KOPT-K1 (cell line): ENCODE measurements at regions not wholly inside any gene's neighbourhood (a gene's known extent, or its start where the extent isn't known, plus 50 kb on each side); places are given as distances from the start of the nearest gene placed in this dataset.

ENCODE experiments used
- H3K27ac ChIP-seq: fragments of 200-600 bp; sonication (generic); 2 replicates; pipeline ENCODE4 v1.5.1; 2016; ENCODE audit warnings: antibody characterized with exemption, mild to moderate bottlenecking, low read depth, low read length; ENCODE audit not compliant: poor library complexity, severe bottlenecking
- H3K36me3 ChIP-seq: fragments of 200-600 bp; sonication (generic); 2 replicates; pipeline ENCODE4 v1.5.1; 2017; ENCODE audit warnings: antibody characterized with exemption, mild to moderate bottlenecking, low read length, moderate library complexity; ENCODE audit not compliant: insufficient read depth
- H3K9me3 ChIP-seq: fragments of 200-600 bp; sonication (generic); 2 replicates; pipeline ENCODE4 v1.5.1; 2017; ENCODE audit warnings: antibody characterized with exemption, low read length, mild to moderate bottlenecking; ENCODE audit not compliant: insufficient read depth, poor library complexity, severe bottlenecking

- H3K9me3 ChIP-seq = no peaks in the 10 kb centered on the region
- no peak overlapping the region for H3K27ac ChIP-seq
- H3K36me3 ChIP-seq = no peaks in the 10 kb centered on the region
Observed at GRCh38 chr12:107238296-107238695, 144.9 kb upstream of the CRY1 start.

DNA sequence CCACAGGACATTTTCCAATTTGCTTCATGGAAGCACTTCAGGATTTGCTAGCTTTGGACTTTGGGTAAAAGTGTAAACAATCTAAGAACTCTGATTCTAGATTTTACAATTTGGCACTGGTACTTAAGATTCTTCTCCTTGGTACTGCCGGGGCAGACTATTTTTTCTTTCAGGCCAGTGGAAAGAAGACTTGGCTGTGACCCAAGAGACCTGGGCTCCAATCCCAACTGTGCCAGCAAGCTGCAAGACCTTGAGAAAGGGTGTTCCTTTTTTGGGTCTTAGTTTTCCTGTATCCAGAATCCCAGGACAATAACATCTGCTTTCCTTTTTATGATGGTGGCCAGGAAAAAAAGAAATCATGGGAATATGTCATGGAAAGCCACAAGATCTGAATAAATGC, 148.1 kb upstream of the CRY1 start:
- no peak overlapping the region for H3K27ac ChIP-seq
- no peaks in the 10 kb centered on the region for H3K9me3 ChIP-seq
- H3K36me3 ChIP-seq = no peaks in the 10 kb centered on the region

DNA sequence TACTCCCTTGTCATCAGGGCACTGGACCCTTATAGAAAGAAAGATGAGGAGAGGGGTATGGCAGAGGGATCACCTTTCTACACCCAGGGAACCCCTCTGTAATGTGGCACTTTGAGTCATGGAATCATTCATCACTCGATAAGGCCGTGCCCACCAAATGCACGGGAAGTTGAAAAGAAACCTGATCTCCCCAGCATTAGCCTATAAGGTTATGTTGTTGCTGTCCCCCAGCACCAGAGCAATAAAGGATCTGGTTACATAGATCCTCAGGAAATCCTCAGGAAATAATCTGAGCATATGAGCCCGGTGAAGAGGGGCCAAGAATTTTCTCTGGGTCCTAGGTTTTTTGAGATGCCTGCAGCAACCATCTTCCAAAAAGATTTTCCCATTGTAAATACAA, 148.8 kb upstream of the CRY1 start:
- no peaks in the 10 kb centered on the region for H3K36me3 ChIP-seq
- no peak overlapping the region for H3K27ac ChIP-seq
- H3K9me3 ChIP-seq = no peaks in the 10 kb centered on the region

GRCh38 chr12:107243341-107243740, 150.0 kb upstream of the CRY1 start:
- H3K36me3 ChIP-seq = no peaks in the 10 kb centered on the region
- H3K27ac ChIP-seq = no peak overlapping the region
- no peaks in the 10 kb centered on the region for H3K9me3 ChIP-seq

- Histone ChIP-seq H3K36me3 (no peaks in the 10 kb centered on the region), H3K27ac (no peak overlapping the region), H3K9me3 (no peaks in the 10 kb centered on the region)
Observed at GRCh38 chr12:107244584-107244983, 151.2 kb upstream of the CRY1 start.

GRCh38 chr12:107247650-107248049, 154.3 kb upstream of the CRY1 start:
- Histone ChIP-seq H3K27ac (no peak overlapping the region), H3K9me3 (no peaks in the 10 kb centered on the region), H3K36me3 (no peaks in the 10 kb centered on the region)

- Histone ChIP-seq H3K9me3 (no peaks in the 10 kb centered on the region), H3K27ac (no peak overlapping the region)
Observed at GRCh38 chr12:107248187-107248586, 154.8 kb upstream of the CRY1 start.

DNA sequence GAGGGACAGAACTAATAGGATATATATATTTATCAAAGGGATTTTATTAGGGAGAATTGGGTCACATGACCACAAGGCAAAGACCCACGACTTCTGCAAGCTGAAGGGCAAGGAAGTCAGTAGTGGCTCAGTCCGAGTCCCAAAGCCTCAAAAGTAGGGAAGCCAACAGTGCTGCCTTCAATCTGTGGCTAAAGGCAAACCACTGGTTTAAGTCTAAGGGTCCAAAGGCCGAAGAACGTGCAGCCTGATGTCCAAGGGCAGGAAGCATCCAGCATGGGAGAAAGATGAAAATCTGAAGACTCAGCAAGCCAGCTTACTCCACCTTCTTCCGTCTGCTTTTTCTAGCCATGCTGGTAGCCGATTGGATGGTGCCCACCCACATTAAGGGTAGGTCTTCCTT, 157.9 kb upstream of the CRY1 start:
- H3K27ac ChIP-seq = no peak overlapping the region
- H3K36me3 ChIP-seq = no peaks in the 10 kb centered on the region
- no peaks in the 10 kb centered on the region for H3K9me3 ChIP-seq

More at GRCh38 chr12:107248187-107248586, 154.8 kb upstream of the CRY1 start:
- H3K36me3 ChIP-seq = no peaks in the 10 kb centered on the region

- H3K27ac ChIP-seq = no peak overlapping the region
- peaks cover 8% of the 10 kb centered on the region for H3K9me3 ChIP-seq
- H3K36me3 ChIP-seq = no peaks in the 10 kb centered on the region
Observed at GRCh38 chr12:107253361-107253760, 160.0 kb upstream of the CRY1 start.

GRCh38 chr12:107254258-107254856, 161.0 kb upstream of the CRY1 start:
- no peak overlapping the region for H3K27ac ChIP-seq
- H3K9me3 ChIP-seq = peaks cover 8% of the 10 kb centered on the region

GRCh38 chr12:107258780-107259179, 165.4 kb upstream of the CRY1 start:
- H3K9me3 ChIP-seq = peaks cover 8% of the 10 kb centered on the region
- no peaks in the 10 kb centered on the region for H3K36me3 ChIP-seq
- no peak overlapping the region for H3K27ac ChIP-seq

More at GRCh38 chr12:107254258-107254856, 161.0 kb upstream of the CRY1 start:
- no peaks in the 10 kb centered on the region for H3K36me3 ChIP-seq

- Histone ChIP-seq H3K9me3 (no peaks in the 10 kb centered on the region), H3K36me3 (no peaks in the 10 kb centered on the region)
Observed at GRCh38 chr12:107263980-107264379, 170.6 kb upstream of the CRY1 start.

GRCh38 chr12:107264667-107265066, 171.3 kb upstream of the CRY1 start:
- H3K9me3 ChIP-seq = no peaks in the 10 kb centered on the region
- H3K27ac ChIP-seq = no peak overlapping the region
- no peaks in the 10 kb centered on the region for H3K36me3 ChIP-seq

More at GRCh38 chr12:107263980-107264379, 170.6 kb upstream of the CRY1 start:
- H3K27ac ChIP-seq = no peak overlapping the region

DNA sequence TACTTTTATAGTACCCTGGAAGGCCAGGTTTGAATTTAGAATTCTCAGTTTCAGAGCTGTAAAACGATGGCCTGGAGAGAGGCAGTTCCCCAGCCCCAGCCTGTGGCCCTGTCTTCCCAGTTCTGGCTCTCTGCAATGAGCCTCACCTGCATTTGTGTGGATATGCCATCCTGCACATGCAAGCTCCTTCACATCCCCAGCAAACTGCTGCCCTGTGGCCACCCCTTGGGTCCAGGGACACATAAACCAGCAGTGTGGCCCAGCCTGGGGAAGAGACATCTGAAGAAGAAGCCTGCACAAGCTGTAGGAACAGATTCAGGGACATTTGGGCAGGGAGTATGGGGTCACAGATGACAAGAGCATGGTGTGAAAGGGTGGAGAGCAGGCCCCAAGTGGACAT, 174.3 kb upstream of the CRY1 start:
- Histone ChIP-seq H3K27ac (no peak overlapping the region), H3K36me3 (no peaks in the 10 kb centered on the region)

DNA sequence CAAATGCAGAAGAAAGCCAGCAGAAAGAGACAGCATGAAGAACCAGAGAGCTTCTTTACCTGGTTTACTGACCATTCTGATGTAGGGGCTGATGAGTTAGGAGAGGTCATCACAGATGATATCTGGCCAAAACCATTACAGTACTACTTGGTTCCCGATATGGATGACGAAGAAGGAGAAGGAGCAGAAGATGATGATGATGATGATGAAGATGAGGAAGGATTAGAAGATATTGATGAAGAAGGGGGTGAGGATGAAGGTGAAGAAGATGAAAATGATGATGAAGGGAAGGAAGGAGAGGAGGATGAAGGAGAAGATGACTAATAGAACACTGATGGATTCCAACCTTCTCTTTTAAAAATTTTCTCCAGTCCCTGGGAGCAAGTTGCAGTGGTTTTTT, 178.2 kb upstream of the CRY1 start:
- Histone ChIP-seq H3K36me3 (no peaks in the 10 kb centered on the region), H3K27ac (no peak overlapping the region), H3K9me3 (no peaks in the 10 kb centered on the region)

More for the DNA sequence above, 174.3 kb upstream of the CRY1 start:
- no peaks in the 10 kb centered on the region for H3K9me3 ChIP-seq

DNA sequence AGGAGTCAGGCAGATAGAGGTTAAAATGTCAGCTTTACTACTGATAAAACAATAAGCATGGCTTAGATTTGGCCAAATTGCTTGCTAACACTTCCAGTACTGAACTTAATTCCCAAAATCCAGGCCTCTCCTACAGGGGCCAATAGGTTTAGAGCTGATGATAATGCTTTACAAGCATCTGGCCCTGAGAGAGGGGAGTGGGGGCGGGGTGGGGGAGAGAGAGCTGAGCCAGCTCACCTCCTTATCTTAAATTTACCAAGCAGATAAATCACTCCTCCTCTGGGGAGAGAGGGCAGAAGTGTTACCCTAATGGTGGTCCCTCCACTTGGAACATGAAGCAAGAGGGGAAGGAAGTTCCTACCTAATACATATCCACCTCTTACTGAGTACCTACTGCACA, 182.2 kb upstream of the CRY1 start:
- Histone ChIP-seq H3K27ac (no peak overlapping the region), H3K36me3 (no peaks in the 10 kb centered on the region), H3K9me3 (no peaks in the 10 kb centered on the region)
